OCI-M2 (cell line): ENCODE measurements at regions not wholly inside any gene's neighbourhood (a gene's known extent, or its start where the extent isn't known, plus 50 kb on each side); places are given as distances from the start of the nearest gene placed in this dataset.
"Not testable (repeated sequence)": the region's sequence is repeated elsewhere in the genome, so short reads cannot be mapped to it uniquely, and the experiment has no call there.

Experiments
- DNase-seq: peaks from one replicate; lab custom pipeline; 2025; ENCODE audit not compliant: unreplicated experiment; lab: John Stamatoyannopoulos, UW

- no peak for DNase-seq
Observed at GRCh38 chr5:12662545-12663314, 758.5 kb upstream of the CTNND2 start.

GRCh38 chr5:12661617-12662370, 757.5 kb upstream of the CTNND2 start:
- DNase-seq: no peak

- DNase-seq: not testable (repeated sequence)
Observed at GRCh38 chr5:12660279-12661107, 756.2 kb upstream of the CTNND2 start.

- DNase-seq: no peak
Observed at GRCh38 chr5:12659686-12660085, 755.4 kb upstream of the CTNND2 start.

GRCh38 chr5:12658871-12659446, 754.7 kb upstream of the CTNND2 start:
- DNase-seq: no peak

- DNase-seq: not testable (repeated sequence)
Observed at GRCh38 chr5:12657914-12658474, 753.7 kb upstream of the CTNND2 start.

- DNase-seq: no peak
Observed at GRCh38 chr5:12655675-12656074, 751.4 kb upstream of the CTNND2 start.

GRCh38 chr5:12652201-12652600, 748.0 kb upstream of the CTNND2 start:
- no peak for DNase-seq

- no peak for DNase-seq
Observed at GRCh38 chr5:12648558-12648957, 744.3 kb upstream of the CTNND2 start.

- no peak for DNase-seq
Observed at GRCh38 chr5:12647613-12648012, 743.4 kb upstream of the CTNND2 start.

- DNase-seq: no peak
Observed at GRCh38 chr5:12645582-12645981, 741.3 kb upstream of the CTNND2 start.

GRCh38 chr5:12636209-12636608, 732.0 kb upstream of the CTNND2 start:
- no peak for DNase-seq

GRCh38 chr5:12626556-12626955, 722.3 kb upstream of the CTNND2 start:
- DNase-seq: no peak

GRCh38 chr5:12625667-12626263, 721.5 kb upstream of the CTNND2 start:
- no peak for DNase-seq

GRCh38 chr5:12624776-12625560, 720.7 kb upstream of the CTNND2 start:
- DNase-seq: no peak

- no peak for DNase-seq
Observed at GRCh38 chr5:12623408-12623807, 719.2 kb upstream of the CTNND2 start.

GRCh38 chr5:12616093-12616492, 711.8 kb upstream of the CTNND2 start:
- DNase-seq: no peak

- DNase-seq: no peak
Observed at GRCh38 chr5:12615141-12615820, 711.0 kb upstream of the CTNND2 start.

- no peak for DNase-seq
Observed at GRCh38 chr5:12614608-12615007, 710.4 kb upstream of the CTNND2 start.
